ENCODE measurements at regions not wholly inside any gene's neighbourhood (a gene's known extent, or its start where the extent isn't known, plus 50 kb on each side); places are given as distances from the start of the nearest gene placed in this dataset.

DNA sequence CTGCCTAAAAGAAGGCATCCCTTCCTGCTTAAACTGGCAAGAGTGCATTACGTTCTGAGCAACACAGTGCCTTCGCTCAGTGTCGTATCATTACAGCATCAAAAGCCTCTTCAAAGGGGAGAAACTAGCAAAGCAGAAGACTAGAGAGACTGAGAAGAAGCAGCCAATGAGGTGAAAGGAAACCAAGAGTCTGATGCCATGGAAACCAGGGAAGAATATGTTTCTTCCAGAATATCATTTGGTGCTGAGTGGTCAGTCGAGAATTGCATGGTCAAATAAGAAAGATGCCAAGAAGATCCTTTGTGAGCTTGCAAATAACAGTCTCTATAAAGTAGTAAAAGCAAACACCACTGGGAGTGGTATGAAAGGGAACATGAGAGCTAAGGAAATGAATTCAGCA, 312.1 kb upstream of the CHST9 start:
- ATAC-seq, result no peak
- DNase-seq, result no peak
- TF ChIP-seq CTCF (IDR thresholded peaks at IDR 0.05), result no peak
- intact Hi-C loops (cut with DNase I, micrococcal nuclease), result no loop called here
- Histone ChIP-seq H3K4me1 (ENCODE audit: low read depth) (no peaks in the 10 kb centered on the region), H3K4me3 (no peak overlapping the region), H3K36me3 (ENCODE audit: low read depth) (no peaks in the 10 kb centered on the region), H3K9me3 (no peaks in the 10 kb centered on the region)

DNA sequence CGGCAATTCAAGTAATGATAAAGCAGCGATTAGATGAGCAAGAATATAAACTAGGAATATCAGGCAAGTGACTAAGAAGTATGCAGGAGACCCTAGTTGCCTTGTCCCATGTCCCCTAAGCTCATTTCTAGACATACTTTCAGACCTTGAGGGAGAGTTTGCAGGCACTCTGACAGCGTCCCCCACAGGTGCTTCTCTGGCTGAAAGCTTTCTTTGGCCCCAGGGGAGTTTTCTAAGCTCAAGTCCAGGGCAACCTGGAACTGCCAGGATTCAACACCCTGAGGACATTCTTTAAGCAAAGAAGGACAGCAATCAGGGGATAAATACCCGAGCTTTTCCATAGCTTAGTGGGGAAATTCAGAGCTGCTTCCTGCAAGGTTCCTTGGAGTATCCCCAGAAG, 308.1 kb upstream of the CHST9 start:
- intact Hi-C loops (cut with DNase I, micrococcal nuclease), result no loop called here
- no peak for DNase-seq
- no peak for ATAC-seq

GRCh38 chr18:27491772-27492171, 306.7 kb upstream of the CHST9 start:
- no peak overlapping the region for H3K4me3 ChIP-seq
- ATAC-seq (no peak), DNase-seq (no peak)
- H3K36me3 ChIP-seq (ENCODE audit: low read depth), result no peaks in the 10 kb centered on the region
- TF ChIP-seq CTCF (IDR thresholded peaks at IDR 0.05), result no peak
- H3K9me3 ChIP-seq, result no peaks in the 10 kb centered on the region
- intact Hi-C loops (cut with DNase I, micrococcal nuclease), result no loop called here
- H3K4me1 ChIP-seq (ENCODE audit: low read depth), result no peaks in the 10 kb centered on the region

More for the DNA sequence above, 308.1 kb upstream of the CHST9 start:
- H3K4me3 ChIP-seq, result no peak overlapping the region
- no peaks in the 10 kb centered on the region for H3K36me3 ChIP-seq (ENCODE audit: low read depth)
- H3K9me3 ChIP-seq, result no peaks in the 10 kb centered on the region
- no peak for TF ChIP-seq CTCF (IDR thresholded peaks at IDR 0.05)
- no peaks in the 10 kb centered on the region for H3K4me1 ChIP-seq (ENCODE audit: low read depth)

DNA sequence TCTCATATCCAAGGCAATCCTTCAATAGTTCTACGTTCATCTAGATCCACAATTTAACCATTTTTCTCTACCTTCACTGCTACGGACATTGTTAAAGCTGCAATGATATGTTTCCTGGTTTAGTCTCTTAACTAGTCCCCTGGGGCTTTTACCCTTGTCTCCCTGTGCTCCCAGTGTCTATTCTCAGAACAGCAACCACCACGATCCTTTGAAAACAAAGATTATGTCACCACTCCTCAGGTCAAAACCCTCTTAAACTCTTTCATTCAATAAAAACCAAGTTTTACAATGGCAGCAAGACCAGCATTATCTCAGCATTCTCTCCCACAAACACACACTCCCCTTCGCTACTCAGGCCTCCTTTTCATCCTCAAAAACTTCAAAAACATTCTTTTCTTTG, 298.2 kb upstream of the CHST9 start:
- ATAC-seq, result no peak
- TF ChIP-seq CTCF (IDR thresholded peaks at IDR 0.05), result no peak

GRCh38 chr18:27478459-27478858, 293.4 kb upstream of the CHST9 start:
- no peak for TF ChIP-seq CTCF (IDR thresholded peaks at IDR 0.05)
- no peaks in the 10 kb centered on the region for H3K4me1 ChIP-seq (ENCODE audit: low read depth)
- H3K4me3 ChIP-seq, result no peak overlapping the region
- ATAC-seq (no peak), DNase-seq (no peak)
- H3K36me3 ChIP-seq (ENCODE audit: low read depth), result no peaks in the 10 kb centered on the region
- intact Hi-C loops (cut with DNase I, micrococcal nuclease), result no loop called here
- no peaks in the 10 kb centered on the region for H3K9me3 ChIP-seq

More for the DNA sequence above, 298.2 kb upstream of the CHST9 start:
- intact Hi-C loops (cut with DNase I, micrococcal nuclease), result no loop called here
- no peak overlapping the region for H3K4me3 ChIP-seq
- no peaks in the 10 kb centered on the region for H3K9me3 ChIP-seq
- no peak for DNase-seq
- no peaks in the 10 kb centered on the region for H3K4me1 ChIP-seq (ENCODE audit: low read depth)
- no peaks in the 10 kb centered on the region for H3K36me3 ChIP-seq (ENCODE audit: low read depth)

DNA sequence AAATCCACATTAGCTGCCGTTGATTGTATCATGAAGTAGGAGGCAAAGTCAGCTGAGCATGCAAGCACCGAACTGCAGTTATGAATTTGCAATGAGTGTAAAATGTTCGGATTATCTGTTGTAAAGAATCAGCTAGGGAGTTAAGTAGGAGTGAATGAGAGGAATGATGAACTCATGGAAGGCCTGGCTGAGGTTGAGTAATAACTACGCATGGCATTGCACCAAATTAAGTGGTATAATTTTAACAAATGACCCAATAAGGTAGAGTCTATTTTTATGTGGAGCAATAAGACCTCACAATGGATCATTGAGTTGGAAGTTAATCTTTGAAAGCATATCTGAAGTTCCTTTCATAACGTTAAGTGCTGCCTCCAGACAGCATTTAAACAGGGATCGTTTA, 288.2 kb upstream of the CHST9 start:
- DNase-seq (no peak), ATAC-seq (no peak)
- intact Hi-C loops (cut with DNase I, micrococcal nuclease), result no loop called here
- TF ChIP-seq CTCF (IDR thresholded peaks at IDR 0.05), result no peak
- Histone ChIP-seq H3K4me3 (no peak overlapping the region), H3K4me1 (ENCODE audit: low read depth) (no peaks in the 10 kb centered on the region), H3K9me3 (no peaks in the 10 kb centered on the region), H3K36me3 (ENCODE audit: low read depth) (no peaks in the 10 kb centered on the region)
